Neural progenitor cell (in vitro differentiated cells): ENCODE measurements at regions not wholly inside any gene's neighbourhood (a gene's known extent, or its start where the extent isn't known, plus 50 kb on each side); places are given as distances from the start of the nearest gene placed in this dataset.

Experiments
- DNase-seq: peaks from one replicate; pipeline ENCODE4 v3.0.0-alpha.2; 2016; ENCODE audit warnings: low spot score
- H2AFZ ChIP-seq: fragments of 200-600 bp; sonication (generic); replicated peaks from 2 replicates; pipeline ENCODE4 v1.6.1; 2016; ENCODE audit warnings: antibody characterized with exemption
- H3F3A ChIP-seq: fragments of 200-600 bp; sonication (generic); 2 replicates; pipeline ENCODE4 v1.6.1; 2016; ENCODE audit warnings: antibody characterized with exemption, low read depth
- H3K27ac ChIP-seq: fragments of 200-600 bp; sonication (generic); 2 replicates; pipeline ENCODE4 v1.5.1; 2016; ENCODE audit warnings: mild to moderate bottlenecking
- H3K27me3 ChIP-seq: fragments of 200-600 bp; sonication (generic); 2 replicates; pipeline ENCODE4 v1.6.1; 2016; ENCODE audit warnings: mild to moderate bottlenecking, moderate library complexity
- H3K36me3 ChIP-seq: fragments of 200-600 bp; sonication (generic); 2 replicates; pipeline ENCODE4 v1.5.1; 2016
- H3K4me1 ChIP-seq: fragments of 200-600 bp; sonication (generic); 2 replicates; pipeline ENCODE4 v1.6.1; 2016; ENCODE audit warnings: mixed run types
- H3K4me2 ChIP-seq: fragments of 200-600 bp; sonication (generic); 2 replicates; pipeline ENCODE4 v1.6.1; 2016
- H3K4me3 ChIP-seq: fragments of 200-600 bp; sonication (generic); 2 replicates; pipeline ENCODE4 v1.5.1; 2016
- H3K79me2 ChIP-seq: fragments of 200-600 bp; sonication (generic); 2 replicates; pipeline ENCODE4 v1.6.1; 2016; ENCODE audit warnings: low read depth
- H3K9ac ChIP-seq: fragments of 200-600 bp; sonication (generic); 2 replicates; pipeline ENCODE4 v1.6.1; 2016
- H3K9me3 ChIP-seq: fragments of 200-600 bp; sonication (generic); 2 replicates; pipeline ENCODE4 v1.5.1; 2016; ENCODE audit warnings: low read depth
- H4K20me1 ChIP-seq: fragments of 200-600 bp; sonication (generic); 2 replicates; pipeline ENCODE4 v1.6.1; 2016; ENCODE audit warnings: low read depth
- H3K27ac Mint-ChIP-seq: 3 replicates; pipeline ENCODE4 v1.8.0; 2021; ENCODE audit warnings: mixed read lengths
- H3K27me3 Mint-ChIP-seq: 2 replicates; pipeline ENCODE4 v1.8.0; 2022; ENCODE audit warnings: low read depth, mild to moderate bottlenecking, inconsistent platforms, moderate library complexity, mixed read lengths; ENCODE audit not compliant: insufficient read depth
- H3K36me3 Mint-ChIP-seq: 3 replicates; pipeline ENCODE4 v1.8.0; 2021; ENCODE audit warnings: mixed read lengths
- H3K4me1 Mint-ChIP-seq: 3 replicates; pipeline ENCODE4 v1.8.0; 2021; ENCODE audit warnings: mixed read lengths
- H3K4me3 Mint-ChIP-seq: 3 replicates; pipeline ENCODE4 v1.8.0; 2021; ENCODE audit warnings: mild to moderate bottlenecking, moderate library complexity, mixed read lengths
- H3K9me3 Mint-ChIP-seq: 3 replicates; pipeline ENCODE4 v1.8.0; 2020; ENCODE audit warnings: mixed read lengths
- CTCF ChIP-seq: fragments of 200-600 bp; sonication (generic); IDR thresholded peaks from 2 replicates; pipeline ENCODE4 v1.5.1; 2017; ENCODE audit warnings: antibody characterized with exemption, mild to moderate bottlenecking
- EZH2 ChIP-seq: fragments of 200-600 bp; sonication (generic); IDR thresholded peaks from 2 replicates; pipeline ENCODE4 v1.6.1; 2017; ENCODE audit warnings: antibody characterized with exemption, mild to moderate bottlenecking, moderate library complexity
- EZH2phosphoT487 ChIP-seq: fragments of 200-600 bp; sonication (generic); IDR thresholded peaks from 2 replicates; pipeline ENCODE4 v1.6.1; 2017; ENCODE audit warnings: antibody characterized with exemption

- no peak for DNase-seq
- no peak overlapping the region for H3K27ac ChIP-seq
- no peaks in the 10 kb centered on the region for H3K79me2 ChIP-seq
- no peak overlapping the region for H3K9ac ChIP-seq
- H3K36me3 ChIP-seq, result no peaks in the 10 kb centered on the region
- no peaks in the 10 kb centered on the region for H3K9me3 Mint-ChIP-seq
- TF ChIP-seq CTCF, result no peak
- no peak for TF ChIP-seq EZH2
- no peak for TF ChIP-seq EZH2phosphoT487
- no peaks in the 10 kb centered on the region for H3K27me3 ChIP-seq
- H3K36me3 Mint-ChIP-seq, result no peaks in the 10 kb centered on the region
- H3K4me1 Mint-ChIP-seq, result no peaks in the 10 kb centered on the region
- H3K9me3 ChIP-seq, result no peaks in the 10 kb centered on the region
- H3F3A ChIP-seq, result no peaks in the 10 kb centered on the region
- no peak overlapping the region for H3K4me3 Mint-ChIP-seq
- no peak overlapping the region for H3K4me3 ChIP-seq
- no peak overlapping the region for H3K4me2 ChIP-seq
- no peak overlapping the region for H2AFZ ChIP-seq
- no peaks in the 10 kb centered on the region for H4K20me1 ChIP-seq
- no peak overlapping the region for H3K27ac Mint-ChIP-seq
- H3K4me1 ChIP-seq, result peaks cover 12% of the 10 kb centered on the region
- H3K27me3 Mint-ChIP-seq, result no peaks in the 10 kb centered on the region
Measured at GRCh38 chr2:147013696-147014392, 831.0 kb upstream of the ACVR2A start.

GRCh38 chr2:147008481-147008880, 836.3 kb upstream of the ACVR2A start:
- Histone ChIP-seq H3K79me2 (no peaks in the 10 kb centered on the region), H3F3A (no peaks in the 10 kb centered on the region), H2AFZ (no peak overlapping the region), H4K20me1 (no peaks in the 10 kb centered on the region), H3K9ac (no peak overlapping the region), H3K4me3 (no peak overlapping the region), H3K9me3 (no peaks in the 10 kb centered on the region), H3K36me3 (no peaks in the 10 kb centered on the region), H3K4me2 (no peak overlapping the region), H3K4me1 (no peaks in the 10 kb centered on the region), H3K27ac (no peak overlapping the region), H3K27me3 (no peaks in the 10 kb centered on the region)
- H3K27me3 Mint-ChIP-seq, result no peaks in the 10 kb centered on the region
- H3K27ac Mint-ChIP-seq, result no peak overlapping the region
- H3K9me3 Mint-ChIP-seq, result no peaks in the 10 kb centered on the region
- no peaks in the 10 kb centered on the region for H3K36me3 Mint-ChIP-seq
- no peak for TF ChIP-seq EZH2phosphoT487
- no peak for TF ChIP-seq CTCF
- no peak for TF ChIP-seq EZH2
- H3K4me1 Mint-ChIP-seq, result no peaks in the 10 kb centered on the region
- DNase-seq, result no peak
- H3K4me3 Mint-ChIP-seq, result no peak overlapping the region

- no peak overlapping the region for H2AFZ ChIP-seq
- no peaks in the 10 kb centered on the region for H3K9me3 ChIP-seq
- H3K79me2 ChIP-seq, result no peaks in the 10 kb centered on the region
- no peaks in the 10 kb centered on the region for H3K4me1 Mint-ChIP-seq
- no peaks in the 10 kb centered on the region for H3K27me3 ChIP-seq
- no peak for DNase-seq
- no peaks in the 10 kb centered on the region for H3K27me3 Mint-ChIP-seq
- H4K20me1 ChIP-seq, result no peaks in the 10 kb centered on the region
- no peak overlapping the region for H3K4me3 Mint-ChIP-seq
- H3K4me1 ChIP-seq, result no peaks in the 10 kb centered on the region
- H3K36me3 ChIP-seq, result no peaks in the 10 kb centered on the region
- H3K27ac ChIP-seq, result no peak overlapping the region
- H3K9ac ChIP-seq, result no peak overlapping the region
- no peak overlapping the region for H3K4me2 ChIP-seq
- H3K4me3 ChIP-seq, result no peak overlapping the region
- H3K27ac Mint-ChIP-seq, result no peak overlapping the region
- TF ChIP-seq EZH2phosphoT487 (no peak), CTCF (no peak), EZH2 (no peak)
- no peaks in the 10 kb centered on the region for H3K36me3 Mint-ChIP-seq
- H3F3A ChIP-seq, result no peaks in the 10 kb centered on the region
- H3K9me3 Mint-ChIP-seq, result no peaks in the 10 kb centered on the region
Measured at GRCh38 chr2:147006736-147007141, 838.1 kb upstream of the ACVR2A start.
